ENCODE measurements at regions not wholly inside any gene's neighbourhood (a gene's known extent, or its start where the extent isn't known, plus 50 kb on each side); places are given as distances from the start of the nearest gene placed in this dataset.

DNA sequence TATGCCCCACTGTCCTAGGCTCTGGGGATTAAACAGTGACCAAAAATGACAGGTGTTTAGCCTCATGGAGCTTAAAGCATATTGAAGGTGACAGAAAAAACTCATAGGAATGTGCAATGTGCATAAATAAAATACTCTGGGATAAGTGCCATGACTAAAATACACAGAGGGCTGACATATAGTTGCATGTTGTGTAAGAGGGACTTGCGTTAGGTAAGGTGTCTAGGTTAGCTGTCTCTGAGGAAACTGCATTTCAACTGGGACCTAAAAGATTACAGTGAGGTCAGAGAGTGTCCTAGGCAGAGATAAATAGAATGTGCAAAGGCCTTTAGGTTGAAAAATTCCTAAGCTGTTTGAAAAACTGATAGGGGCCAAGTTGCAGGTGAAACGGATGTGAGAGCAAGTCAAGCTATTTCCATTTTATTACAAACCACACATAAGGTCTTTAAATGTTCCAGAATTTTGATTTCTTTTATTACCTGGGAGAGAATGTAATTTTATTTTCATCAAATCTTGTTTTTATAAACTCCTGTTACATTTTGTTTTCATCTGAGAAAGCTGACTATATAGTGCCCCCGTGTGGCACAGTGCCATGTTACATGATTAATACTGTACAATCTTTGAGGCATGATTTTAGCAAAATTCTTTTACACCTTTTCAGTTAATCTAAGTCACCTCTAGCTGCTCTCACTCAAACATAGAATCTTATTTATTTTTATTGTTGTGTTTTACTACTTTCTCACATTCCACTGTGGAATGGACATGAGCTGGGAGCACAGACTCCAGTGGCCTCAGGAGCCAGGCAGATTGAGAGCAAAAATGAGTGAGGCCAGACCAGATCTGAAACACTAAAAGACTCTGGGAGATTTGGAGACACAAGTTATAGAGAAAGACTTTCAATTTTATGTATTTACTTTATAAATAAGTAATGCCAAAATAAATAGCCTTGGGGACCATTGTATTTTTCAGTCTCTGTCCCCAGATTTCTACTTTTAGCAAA is 259.6 kb upstream of the ZNF717 start:
- no peak overlapping the region for H3K27ac ChIP-seq
- H3K4me1 ChIP-seq (replicated peaks in 1 of 2), result no peaks in the 10 kb centered on the region
- H3K4me3 ChIP-seq, result no peak overlapping the region
- in situ Hi-C loops (cut with MboI; ENCODE audit: low pct_unique_long_range_greater_than_20kb in 2 of 9, low sequenced_read_pairs in 9 of 9, unreplicated experiment in 9 of 9), result loop anchor here in 1 of 9 experiments (25.0 kb wide), 1 partner anchor 517 kb away; no protein-coding TSS in a partner anchor
- 15 to 70% (median 42%) methylated on average over 1 to 3 of the region's 3 CpGs; no CpG with 5 or more reads in 1 of the 10 experiments for whole genome bisulfite sequencing, 10 experiments
- peak in 3 of 8 experiments; percentile 46 to 62 (median 58) for ATAC-seq (replicated peaks in 6 of 8)

DNA sequence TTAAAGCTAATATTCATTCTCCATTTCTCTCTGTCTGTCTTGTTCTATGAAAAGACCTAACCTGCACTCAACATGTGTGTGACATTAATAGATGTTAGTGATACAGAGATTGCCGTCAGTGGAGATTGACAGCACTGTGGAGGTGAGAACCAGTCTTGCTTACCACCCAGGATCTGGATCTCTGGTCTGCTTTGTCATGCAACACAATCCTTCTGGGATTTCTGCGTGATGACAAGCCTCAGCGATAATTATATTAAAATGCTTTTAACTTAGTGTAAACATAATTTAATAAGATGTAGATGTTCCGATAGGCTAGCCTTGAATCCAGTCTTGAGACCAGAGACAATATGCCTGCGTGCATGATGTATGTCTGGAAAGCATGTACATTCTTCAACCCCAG is 262.0 kb upstream of the ZNF717 start:
- Histone ChIP-seq H3K4me3 (no peak overlapping the region), H3K4me1 (replicated peaks in 1 of 2) (no peaks in the 10 kb centered on the region), H3K27ac (no peak overlapping the region)
- ATAC-seq (replicated peaks in 6 of 8), result peak in 1 of 8 experiments; percentile 30
- in situ Hi-C loops (cut with MboI; ENCODE audit: low pct_unique_long_range_greater_than_20kb in 2 of 9, low sequenced_read_pairs in 9 of 9, unreplicated experiment in 9 of 9), result loop anchor here in 1 of 9 experiments (25.0 kb wide), 1 partner anchor 515 kb away; no protein-coding TSS in a partner anchor
- 43 to 100% (median 84%) methylated on average over 1 to 5 of the region's 5 CpGs for WGBS, 10 experiments

DNA sequence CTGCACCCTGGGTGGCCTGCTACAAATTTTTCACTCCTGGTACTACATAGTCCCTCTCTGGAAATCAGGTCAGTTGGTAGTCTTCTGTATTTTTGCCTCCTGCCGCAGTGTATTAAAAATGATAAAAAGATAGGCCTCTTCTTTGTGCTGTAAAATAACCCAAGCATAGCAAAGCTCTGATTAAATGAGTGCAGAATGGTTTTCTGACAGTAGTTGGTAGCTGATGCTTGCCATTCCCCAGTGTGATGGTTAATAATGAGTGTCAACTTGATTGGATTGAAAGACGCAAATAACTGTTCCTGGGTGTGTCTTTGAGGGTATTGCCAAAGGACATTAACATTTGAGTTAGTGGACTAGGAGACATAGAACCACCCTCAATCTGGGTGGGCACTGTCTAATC is 264.4 kb upstream of the ZNF717 start:
- in situ Hi-C loops (cut with MboI; ENCODE audit: low pct_unique_long_range_greater_than_20kb in 2 of 9, low sequenced_read_pairs in 9 of 9, unreplicated experiment in 9 of 9), result loop anchor here in 1 of 9 experiments (25.0 kb wide), 1 partner anchor 513 kb away; no protein-coding TSS in a partner anchor
- peak in 1 of 8 experiments; percentile 24 for ATAC-seq (replicated peaks in 6 of 8)
- Histone ChIP-seq H3K27ac (no peak overlapping the region), H3K4me3 (no peak overlapping the region), H3K4me1 (replicated peaks in 1 of 2) (no peaks in the 10 kb centered on the region)
- WGBS, 10 experiments, result 79 to 100% (median 100%) methylated on average over 1 to 2 of the region's 2 CpGs; no CpG with 5 or more reads in 3 of the 10 experiments

DNA sequence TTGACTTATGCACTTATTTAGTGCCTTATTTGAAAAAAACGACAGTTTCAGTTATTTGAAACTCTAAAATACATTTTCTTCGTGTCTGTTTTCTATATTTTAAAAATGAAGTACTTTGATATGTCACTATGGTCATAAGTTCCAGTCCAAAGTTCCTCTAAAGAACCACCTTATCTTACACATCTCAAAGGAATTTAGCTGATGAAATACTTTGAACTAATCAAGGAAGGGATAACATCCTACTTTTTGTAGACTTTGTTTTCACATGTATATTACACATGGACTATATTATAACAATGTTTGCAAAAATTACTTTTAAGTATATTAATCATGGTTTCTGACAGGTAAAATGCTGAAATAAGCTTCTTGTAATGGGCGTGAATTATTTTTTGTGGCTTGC is 265.8 kb upstream of the ZNF717 start:
- 20 to 100% (median 75%) methylated on average over 1 to 3 of the region's 3 CpGs for WGBS, 10 experiments
- in situ Hi-C loops (cut with MboI; ENCODE audit: low pct_unique_long_range_greater_than_20kb in 2 of 9, low sequenced_read_pairs in 9 of 9, unreplicated experiment in 9 of 9), result no loop called here
- no peak overlapping the region for H3K27ac ChIP-seq
- no peaks in the 10 kb centered on the region for H3K4me1 ChIP-seq (replicated peaks in 1 of 2)
- H3K4me3 ChIP-seq, result no peak overlapping the region
- ATAC-seq (replicated peaks in 6 of 8), result no peak

DNA sequence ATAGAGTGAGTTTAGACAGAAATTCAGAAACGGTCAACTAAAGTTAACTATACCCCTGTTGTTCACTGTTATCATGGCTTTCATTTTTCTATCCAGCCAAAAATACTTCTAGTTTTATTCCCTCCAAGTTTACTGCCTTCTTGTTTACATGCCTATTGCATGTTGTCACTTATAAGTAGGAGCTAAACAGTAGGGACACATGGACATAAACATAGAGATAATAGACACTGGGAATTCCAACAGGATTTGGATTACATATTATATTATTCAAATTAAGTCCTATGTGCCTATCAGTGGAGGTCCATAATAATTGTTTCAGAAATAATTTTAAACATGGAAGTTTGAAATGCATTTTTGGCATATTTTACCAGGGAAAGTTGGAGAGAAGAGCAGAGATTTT is 269.1 kb upstream of the ZNF717 start:
- Histone ChIP-seq H3K4me3 (no peak overlapping the region), H3K27ac (no peak overlapping the region), H3K4me1 (replicated peaks in 1 of 2) (no peaks in the 10 kb centered on the region)
- in situ Hi-C loops (cut with MboI; ENCODE audit: low pct_unique_long_range_greater_than_20kb in 2 of 9, low sequenced_read_pairs in 9 of 9, unreplicated experiment in 9 of 9), result no loop called here
- no peak for ATAC-seq (replicated peaks in 6 of 8)
- 0 to 100% (median 67%) methylated on average over 1 of the region's 1 CpG; no CpG with 5 or more reads in 3 of the 10 experiments for WGBS, 10 experiments

DNA sequence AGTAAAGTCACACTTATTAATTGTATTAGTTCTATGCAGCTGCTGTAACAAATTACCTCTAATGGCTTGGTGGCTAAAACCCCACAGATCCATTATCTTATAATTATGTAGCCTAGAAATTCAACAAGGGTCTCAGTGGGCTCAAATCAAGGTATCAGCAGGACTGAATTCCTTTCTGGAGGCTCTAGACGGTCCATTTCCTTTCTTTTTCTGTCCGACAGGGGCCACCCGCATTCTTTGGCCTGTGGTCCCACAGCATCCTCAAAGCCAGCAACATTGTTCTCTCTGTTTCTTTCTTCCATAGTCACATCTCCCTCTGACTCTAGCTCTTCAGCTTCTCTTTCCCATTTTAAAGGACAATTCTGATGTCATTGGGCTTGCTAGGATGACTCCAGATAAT is 276.3 kb upstream of the ZNF717 start:
- Histone ChIP-seq H3K4me3 (no peak overlapping the region), H3K27ac (no peak overlapping the region), H3K4me1 (replicated peaks in 1 of 2) (no peaks in the 10 kb centered on the region)
- in situ Hi-C loops (cut with MboI; ENCODE audit: low pct_unique_long_range_greater_than_20kb in 2 of 9, low sequenced_read_pairs in 9 of 9, unreplicated experiment in 9 of 9), result no loop called here
- WGBS, 10 experiments, result 83 to 100% (median 100%) methylated on average over 2 to 3 of the region's 3 CpGs; no CpG with 5 or more reads in 3 of the 10 experiments
- no peak for ATAC-seq (replicated peaks in 6 of 8)

DNA sequence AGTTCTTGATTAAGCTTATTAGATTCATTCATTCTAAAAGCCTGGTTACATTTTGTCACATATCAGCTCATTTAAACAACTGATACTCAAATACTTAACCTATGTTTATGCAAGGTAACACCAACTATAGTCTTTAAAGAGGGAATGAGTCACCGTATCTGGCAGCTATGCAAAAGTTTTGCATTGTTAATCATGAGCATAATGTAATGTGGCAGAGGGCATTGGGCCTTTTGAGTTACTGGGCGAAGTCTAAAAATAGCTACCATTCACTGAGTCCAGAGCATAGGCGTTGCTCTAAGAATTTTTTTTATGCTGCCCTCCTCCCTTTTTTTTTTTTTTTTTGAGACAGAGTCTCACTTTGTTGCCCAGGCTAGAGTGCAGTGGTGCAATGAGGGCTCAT is 277.7 kb upstream of the ZNF717 start:
- ATAC-seq (replicated peaks in 6 of 8), result peak; percentile 76 to 100 (median 91)
- Histone ChIP-seq H3K4me3 (no peak overlapping the region), H3K4me1 (replicated peaks in 1 of 2) (no peaks in the 10 kb centered on the region), H3K27ac (no peak overlapping the region)
- WGBS, 10 experiments, result 0 to 86% (median 57%) methylated on average over 1 to 3 of the region's 3 CpGs; no CpG with 5 or more reads in 1 of the 10 experiments
- in situ Hi-C loops (cut with MboI; ENCODE audit: low pct_unique_long_range_greater_than_20kb in 2 of 9, low sequenced_read_pairs in 9 of 9, unreplicated experiment in 9 of 9), result no loop called here

DNA sequence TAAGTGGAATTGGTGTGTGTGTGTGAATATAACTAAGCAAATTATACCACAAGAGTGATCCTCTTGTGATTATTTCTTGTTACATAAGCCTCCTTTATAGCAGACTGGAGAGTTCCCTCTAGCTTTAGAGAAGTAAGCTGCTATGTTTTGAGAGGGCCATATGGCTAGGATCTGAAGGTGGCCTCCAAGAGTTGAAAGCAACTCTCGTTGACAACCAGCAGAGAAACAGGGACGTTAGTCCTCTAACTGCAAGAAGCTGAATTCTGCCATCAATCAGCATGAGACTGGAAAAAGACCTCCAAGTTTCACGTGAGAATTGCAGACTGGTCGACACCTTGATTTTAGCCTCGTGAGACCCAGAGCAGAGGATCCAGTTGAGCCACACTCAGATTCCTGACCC is 278.5 kb upstream of the ZNF717 start:
- in situ Hi-C loops (cut with MboI; ENCODE audit: low pct_unique_long_range_greater_than_20kb in 2 of 9, low sequenced_read_pairs in 9 of 9, unreplicated experiment in 9 of 9), result no loop called here
- no peak for ATAC-seq (replicated peaks in 6 of 8)
- no peaks in the 10 kb centered on the region for H3K4me1 ChIP-seq (replicated peaks in 1 of 2)
- 17 to 100% (median 80%) methylated on average over 1 to 4 of the region's 5 CpGs; no CpG with 5 or more reads in 2 of the 10 experiments for WGBS, 10 experiments
- no peak overlapping the region for H3K27ac ChIP-seq
- H3K4me3 ChIP-seq, result no peak overlapping the region

DNA sequence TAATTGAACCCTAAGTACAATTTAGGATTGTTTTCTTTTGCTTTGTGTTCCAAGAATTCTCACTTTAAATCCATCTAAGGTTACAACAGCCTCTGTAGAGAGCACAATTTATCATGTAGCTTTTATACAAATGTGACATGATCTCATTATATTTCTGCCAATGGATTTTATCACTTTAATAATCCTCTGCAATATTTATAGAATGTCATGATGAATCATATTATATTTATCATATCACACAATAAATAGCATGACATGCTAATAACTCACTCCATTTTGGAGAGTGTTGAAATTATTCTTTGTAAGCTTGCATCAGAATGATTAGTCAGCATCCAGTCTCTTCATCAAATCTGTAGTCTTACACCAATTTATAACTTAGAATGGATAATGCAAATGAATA is 280.6 kb upstream of the ZNF717 start:
- Histone ChIP-seq H3K4me3 (no peak overlapping the region), H3K27ac (no peak overlapping the region), H3K4me1 (replicated peaks in 1 of 2) (no peaks in the 10 kb centered on the region)
- in situ Hi-C loops (cut with MboI; ENCODE audit: low pct_unique_long_range_greater_than_20kb in 2 of 9, low sequenced_read_pairs in 9 of 9, unreplicated experiment in 9 of 9), result no loop called here
- peak in 5 of 8 experiments; percentile 33 to 74 (median 68) for ATAC-seq (replicated peaks in 6 of 8)

DNA sequence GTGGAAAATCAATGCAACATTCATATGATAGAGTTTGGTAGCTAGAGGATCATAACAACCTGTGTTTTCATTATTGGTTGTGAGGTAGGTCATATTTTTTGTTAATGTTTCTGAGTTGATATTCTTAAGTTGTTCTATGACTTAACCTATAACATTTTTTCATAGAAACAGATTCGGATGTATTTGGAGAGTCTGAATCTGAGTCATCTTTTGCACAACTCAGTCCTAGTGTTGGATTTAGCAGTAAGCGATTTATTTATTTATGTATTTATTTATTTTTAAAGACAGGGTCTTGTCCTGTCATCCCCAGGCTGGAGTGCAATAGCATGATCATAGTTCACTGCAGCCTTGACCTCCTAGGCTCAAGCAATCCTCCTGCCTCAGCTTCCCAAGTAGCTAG is 292.8 kb upstream of the ZNF717 start:
- in situ Hi-C loops (cut with MboI; ENCODE audit: low pct_unique_long_range_greater_than_20kb in 2 of 9, low sequenced_read_pairs in 9 of 9, unreplicated experiment in 9 of 9), result no loop called here
- Histone ChIP-seq H3K4me3 (no peak overlapping the region), H3K4me1 (replicated peaks in 1 of 2) (no peaks in the 10 kb centered on the region), H3K27ac (no peak overlapping the region)
- 69 to 100% (median 87%) methylated on average over 1 to 2 of the region's 2 CpGs; no CpG with 5 or more reads in 2 of the 10 experiments for WGBS, 10 experiments
- no peak for ATAC-seq (replicated peaks in 6 of 8)

DNA sequence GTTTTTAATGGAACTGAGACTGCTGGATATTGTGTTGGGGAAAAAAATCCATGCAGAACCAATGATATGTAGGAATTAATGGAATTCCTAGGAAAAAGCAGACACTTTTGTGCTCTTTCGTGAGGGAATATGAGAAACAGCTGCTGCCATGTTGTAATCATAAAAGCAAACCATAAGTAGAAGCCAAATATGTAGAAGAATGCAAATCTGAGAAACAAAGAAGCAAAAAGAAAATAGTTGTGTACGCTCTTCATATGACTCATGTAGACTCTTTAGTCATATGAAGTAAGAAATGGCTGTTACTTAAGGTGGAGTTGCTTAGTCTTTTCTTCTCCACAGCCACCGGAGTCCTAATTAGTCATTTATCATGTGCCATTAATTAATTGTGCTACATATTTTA is 298.6 kb upstream of the ZNF717 start:
- 3 to 93% (median 40%) methylated on average over 1 to 3 of the region's 3 CpGs; no CpG with 5 or more reads in 1 of the 10 experiments for WGBS, 10 experiments
- H3K27ac ChIP-seq, result no peak overlapping the region
- ATAC-seq (replicated peaks in 6 of 8), result peak in 2 of 8 experiments; percentile 90 to 95
- no peaks in the 10 kb centered on the region for H3K4me1 ChIP-seq (replicated peaks in 1 of 2)
- in situ Hi-C loops (cut with MboI; ENCODE audit: low pct_unique_long_range_greater_than_20kb in 2 of 9, low sequenced_read_pairs in 9 of 9, unreplicated experiment in 9 of 9), result no loop called here
- H3K4me3 ChIP-seq, result no peak overlapping the region

DNA sequence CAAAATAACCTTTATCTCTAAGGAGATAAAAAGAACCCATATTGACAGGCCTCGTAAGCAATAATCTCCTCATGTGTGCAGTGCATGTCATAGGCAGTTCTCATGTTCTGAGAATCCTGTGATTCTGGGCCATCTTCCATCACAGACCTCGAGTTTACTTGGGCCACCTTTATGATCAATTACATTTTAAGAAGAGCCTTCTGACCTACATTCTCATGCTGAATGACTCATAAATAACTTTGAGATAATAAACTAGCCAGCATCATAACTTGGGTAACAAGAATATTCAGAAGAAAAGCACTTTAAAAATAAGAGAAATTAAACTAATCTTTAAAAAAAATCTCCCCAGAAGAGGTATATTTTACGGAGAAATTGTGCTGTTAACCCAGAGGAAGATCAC is 310.7 kb upstream of the ZNF717 start:
- Histone ChIP-seq H3K4me1 (replicated peaks in 1 of 2) (no peaks in the 10 kb centered on the region), H3K27ac (no peak overlapping the region), H3K4me3 (no peak overlapping the region)
- WGBS, 10 experiments, result 18 to 100% (median 67%) methylated on average over 1 to 3 of the region's 3 CpGs
- ATAC-seq (replicated peaks in 6 of 8), result no peak
- in situ Hi-C loops (cut with MboI; ENCODE audit: low pct_unique_long_range_greater_than_20kb in 2 of 9, low sequenced_read_pairs in 9 of 9, unreplicated experiment in 9 of 9), result no loop called here

DNA sequence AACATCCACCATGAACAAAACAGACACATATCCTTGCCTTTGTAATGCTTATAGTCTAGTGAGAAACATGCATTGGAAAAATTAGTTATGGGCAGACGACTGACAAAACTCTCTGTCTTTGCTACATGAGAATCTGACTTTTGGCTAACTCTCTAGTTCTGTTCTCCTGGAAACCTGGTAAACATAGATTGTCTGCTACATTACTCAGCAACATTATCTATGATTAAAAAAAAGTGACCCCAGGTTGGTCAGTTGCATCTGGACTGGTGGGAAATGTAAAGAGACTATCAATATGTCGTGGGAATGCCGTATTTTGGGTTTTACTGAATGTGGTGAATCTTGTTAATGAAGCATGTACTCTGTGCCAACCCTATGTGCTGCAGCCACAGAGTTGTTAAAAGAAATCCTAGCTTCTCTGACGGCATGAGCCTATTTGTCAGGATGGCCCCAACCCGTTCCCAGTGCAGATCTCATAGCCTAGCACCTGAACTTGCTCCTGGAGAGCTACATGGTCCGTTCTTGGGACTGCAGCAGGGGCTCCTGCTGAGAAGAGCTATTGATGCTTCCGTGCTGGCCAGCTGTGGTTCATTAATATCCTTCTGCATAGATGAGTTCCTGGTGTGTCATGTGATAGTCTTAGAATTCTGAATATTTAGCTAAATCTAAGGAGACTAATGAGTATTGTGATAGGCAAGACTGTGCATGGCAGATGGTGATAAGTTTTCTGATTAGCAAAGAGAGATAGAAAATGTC is 311.7 kb upstream of the ZNF717 start:
- no peak overlapping the region for H3K27ac ChIP-seq
- in situ Hi-C loops (cut with MboI; ENCODE audit: low pct_unique_long_range_greater_than_20kb in 2 of 9, low sequenced_read_pairs in 9 of 9, unreplicated experiment in 9 of 9), result no loop called here
- no peaks in the 10 kb centered on the region for H3K4me1 ChIP-seq (replicated peaks in 1 of 2)
- WGBS, 10 experiments, result 0 to 81% (median 53%) methylated on average over 1 to 6 of the region's 7 CpGs
- ATAC-seq (replicated peaks in 6 of 8), result peak in 3 of 8 experiments; percentile 57 to 89 (median 82)
- H3K4me3 ChIP-seq, result no peak overlapping the region
